ENCODE measurements at regions not wholly inside any gene's neighbourhood (a gene's known extent, or its start where the extent isn't known, plus 50 kb on each side); places are given as distances from the start of the nearest gene placed in this dataset.
A peak's percentile ranks its signal among the peaks of the same experiment; 100 is the strongest.
"Not testable (repeated sequence)": the region's sequence is repeated elsewhere in the genome, so short reads cannot be mapped to it uniquely, and the experiment has no call there.

DNA sequence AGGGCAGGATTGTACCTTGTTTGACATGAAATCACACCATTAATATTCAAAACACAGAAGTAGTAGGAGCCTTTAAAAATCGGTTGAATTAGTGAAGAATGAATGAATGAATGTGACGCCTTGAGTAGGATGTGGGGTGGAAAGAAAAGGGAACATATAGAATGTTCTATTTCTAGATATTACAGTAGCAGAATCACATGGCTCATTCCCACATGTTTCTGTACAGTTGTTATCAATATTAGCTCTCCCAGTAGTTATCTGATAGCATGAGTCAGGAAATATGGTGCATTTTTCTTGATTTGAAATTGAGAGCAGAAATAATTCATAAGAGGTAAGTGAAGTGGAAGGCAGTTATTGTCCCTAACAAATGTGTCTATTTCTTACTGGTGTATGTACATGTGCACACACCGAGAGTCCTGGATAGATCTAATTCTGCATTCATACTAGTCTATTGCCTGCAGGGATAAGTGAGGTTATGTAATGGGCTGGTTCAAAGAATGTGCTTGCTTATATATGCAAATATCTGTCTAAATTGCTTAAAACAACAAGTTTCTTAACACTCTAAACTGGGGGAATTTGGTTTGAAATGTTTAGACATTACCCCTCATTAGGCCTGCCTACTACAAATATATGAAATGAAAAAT is 245.4 kb downstream of the EFCAB11 start:
- Histone ChIP-seq H3K4me1 (ENCODE audit: insufficient read depth, low read length) (no peaks in the 10 kb centered on the region), H3K9ac (ENCODE audit: low read depth, low read length) (no peak overlapping the region), H3K9me3 (ENCODE audit: control insufficient read depth, insufficient read depth, low read length) (peaks cover 9% of the 10 kb centered on the region; the same call in 1 of the 2 replicates), H3K36me3 (ENCODE audit: insufficient read depth, low read length) (no peaks in the 10 kb centered on the region)

DNA sequence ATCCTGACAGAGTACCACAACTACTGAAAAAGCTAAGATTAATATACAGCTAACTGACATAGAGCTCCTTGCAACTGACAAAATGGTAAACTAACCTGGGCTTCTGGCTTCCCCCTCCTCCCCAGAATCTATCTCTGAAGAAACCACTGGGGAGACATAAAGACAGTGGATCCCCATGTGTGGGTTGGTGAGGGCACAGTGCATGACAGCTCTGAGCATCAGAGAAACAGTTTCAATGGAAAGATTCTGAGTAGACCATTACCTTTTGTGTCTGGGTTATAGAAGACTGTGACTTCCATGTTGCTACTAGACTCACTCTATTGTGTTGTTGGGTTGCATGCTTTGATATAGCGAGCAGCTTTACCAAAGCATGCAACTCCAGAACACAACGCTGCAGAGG is 247.4 kb downstream of the EFCAB11 start:
- H3K4me1 ChIP-seq (ENCODE audit: insufficient read depth, low read length) = peaks cover 3% of the 10 kb centered on the region; the same call in 1 of the 2 replicates
- peaks cover 6% of the 10 kb centered on the region; the same call in 1 of the 2 replicates for H3K9me3 ChIP-seq (ENCODE audit: control insufficient read depth, insufficient read depth, low read length)
- no peaks in the 10 kb centered on the region for H3K36me3 ChIP-seq (ENCODE audit: insufficient read depth, low read length)
- no peak overlapping the region for H3K9ac ChIP-seq (ENCODE audit: low read depth, low read length)

DNA sequence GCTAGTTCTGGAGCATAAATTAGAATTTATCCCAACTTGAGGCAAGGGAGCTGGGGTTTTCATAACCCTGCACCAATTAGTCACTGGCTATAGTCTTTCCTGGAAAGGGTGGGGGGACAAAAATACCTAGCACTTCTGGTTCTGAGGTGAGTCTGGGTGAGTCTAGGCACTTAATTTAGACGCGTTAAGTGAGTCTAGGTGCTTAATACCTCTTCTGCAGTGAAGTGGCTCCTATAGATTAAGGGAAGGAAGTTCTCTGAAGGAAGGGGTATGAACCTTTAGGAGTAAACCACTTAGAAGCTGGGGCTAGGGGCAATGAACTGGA is 251.7 kb downstream of the EFCAB11 start:
- Histone ChIP-seq H3K9me3 (ENCODE audit: control insufficient read depth, insufficient read depth, low read length) (peaks cover 7% of the 10 kb centered on the region; the same call in 1 of the 2 replicates), H3K4me1 (ENCODE audit: insufficient read depth, low read length) (peaks cover 7% of the 10 kb centered on the region; the same call in 1 of the 2 replicates), H3K36me3 (ENCODE audit: insufficient read depth, low read length) (no peaks in the 10 kb centered on the region), H3K9ac (ENCODE audit: low read depth, low read length) (no peak overlapping the region)

DNA sequence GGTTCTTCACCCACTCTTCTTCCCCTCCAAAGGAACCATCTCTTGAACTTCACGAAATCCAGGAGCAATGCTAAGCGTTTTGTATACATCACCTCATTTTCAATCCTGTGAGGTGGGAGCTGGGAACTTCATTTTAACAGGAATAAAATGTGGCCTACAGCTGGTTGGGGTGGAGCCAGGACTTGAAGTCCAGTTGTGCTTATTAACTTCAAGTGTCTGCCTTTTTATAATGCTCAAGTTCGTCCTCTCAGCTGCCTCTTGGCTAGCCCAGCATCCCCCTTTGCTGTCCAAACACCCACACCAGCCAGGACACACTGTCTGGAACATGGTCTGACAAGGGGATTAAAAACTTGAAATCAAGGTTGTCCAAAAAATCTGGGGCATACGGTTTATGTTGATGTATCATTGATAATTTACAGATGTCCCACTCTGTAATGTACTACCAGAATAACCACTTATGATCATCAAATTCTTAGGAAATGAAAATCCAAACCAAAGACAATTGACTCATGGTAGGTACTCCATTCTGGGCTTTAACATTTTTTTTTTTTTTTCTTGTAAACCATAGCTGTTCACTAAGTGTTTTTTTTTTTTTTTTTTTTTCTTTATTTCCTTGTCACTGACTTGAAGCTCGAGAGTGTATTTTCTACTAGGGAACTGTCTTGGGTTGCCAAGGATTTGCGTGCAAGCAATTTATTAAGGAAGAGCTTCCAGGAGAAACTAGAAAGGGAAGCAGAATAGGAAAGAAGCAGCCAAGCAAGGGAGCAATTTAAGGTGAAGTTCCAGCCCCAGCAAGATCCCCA is 252.3 kb downstream of the EFCAB11 start:
- Histone ChIP-seq H3K4me1 (ENCODE audit: insufficient read depth, low read length) (peaks cover 7% of the 10 kb centered on the region; the same call in 1 of the 2 replicates), H3K36me3 (ENCODE audit: insufficient read depth, low read length) (no peaks in the 10 kb centered on the region), H3K9me3 (ENCODE audit: control insufficient read depth, insufficient read depth, low read length) (peaks cover 7% of the 10 kb centered on the region; the same call in 1 of the 2 replicates), H3K9ac (ENCODE audit: low read depth, low read length) (peak overlapping the region; percentile 53)

DNA sequence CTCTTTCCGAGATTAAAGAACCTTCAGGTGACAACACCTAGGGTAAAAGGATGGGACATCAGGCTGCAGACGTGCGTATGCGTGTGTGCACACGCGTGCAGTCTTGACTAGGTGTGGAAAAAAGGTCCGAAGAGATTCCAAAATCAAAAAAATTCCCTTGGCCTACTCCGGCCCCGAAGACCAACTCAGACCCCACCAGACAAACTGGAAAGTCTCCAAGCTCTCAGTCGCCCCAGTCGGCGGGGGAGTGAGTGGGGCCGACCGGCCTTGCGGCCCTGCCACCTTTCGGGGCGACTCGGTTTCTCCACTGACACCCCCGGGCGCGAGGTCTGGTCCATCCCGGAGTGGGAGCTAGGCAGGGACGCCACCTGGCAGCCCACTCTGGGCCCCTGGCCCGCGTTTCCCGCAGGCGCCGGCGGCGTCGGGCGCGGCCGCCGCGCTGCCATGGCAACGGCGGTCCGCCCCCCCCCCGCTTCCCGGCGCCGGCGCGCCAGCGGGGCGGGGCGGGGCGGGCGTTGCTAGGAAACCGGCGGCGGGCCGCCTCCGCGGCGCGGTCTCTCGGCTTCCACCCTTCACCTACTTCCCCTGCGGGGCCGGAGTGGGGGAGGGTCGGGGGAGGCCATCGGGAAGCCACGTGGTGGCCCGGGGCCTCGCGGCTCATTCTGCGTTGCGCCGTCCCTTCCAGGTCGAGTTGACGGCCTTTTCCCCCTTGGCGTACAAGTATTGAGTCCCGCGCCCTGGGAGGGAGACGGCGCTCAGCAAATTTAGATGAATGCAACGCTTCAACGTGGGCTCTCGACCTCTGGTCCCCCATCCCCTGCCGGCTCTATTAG is 253.1 kb downstream of the EFCAB11 start:
- H3K9me3 ChIP-seq (ENCODE audit: control insufficient read depth, insufficient read depth, low read length) = peaks cover 7% of the 10 kb centered on the region; the same call in 1 of the 2 replicates
- H3K36me3 ChIP-seq (ENCODE audit: insufficient read depth, low read length) = no peaks in the 10 kb centered on the region
- peak overlapping the region; percentile 60 for H3K9ac ChIP-seq (ENCODE audit: low read depth, low read length)
- peaks cover 7% of the 10 kb centered on the region; the same call in 1 of the 2 replicates for H3K4me1 ChIP-seq (ENCODE audit: insufficient read depth, low read length)

GRCh38 chr14:89700801-89701200 is 253.7 kb downstream of the EFCAB11 start:
- H3K36me3 ChIP-seq (ENCODE audit: insufficient read depth, low read length) = no peaks in the 10 kb centered on the region
- peaks cover 7% of the 10 kb centered on the region; the same call in 1 of the 2 replicates for H3K4me1 ChIP-seq (ENCODE audit: insufficient read depth, low read length)
- H3K9ac ChIP-seq (ENCODE audit: low read depth, low read length) = peak overlapping the region; percentile 60; the same call in 1 of the 2 replicates
- peaks cover 7% of the 10 kb centered on the region; the same call in 1 of the 2 replicates for H3K9me3 ChIP-seq (ENCODE audit: control insufficient read depth, insufficient read depth, low read length)

DNA sequence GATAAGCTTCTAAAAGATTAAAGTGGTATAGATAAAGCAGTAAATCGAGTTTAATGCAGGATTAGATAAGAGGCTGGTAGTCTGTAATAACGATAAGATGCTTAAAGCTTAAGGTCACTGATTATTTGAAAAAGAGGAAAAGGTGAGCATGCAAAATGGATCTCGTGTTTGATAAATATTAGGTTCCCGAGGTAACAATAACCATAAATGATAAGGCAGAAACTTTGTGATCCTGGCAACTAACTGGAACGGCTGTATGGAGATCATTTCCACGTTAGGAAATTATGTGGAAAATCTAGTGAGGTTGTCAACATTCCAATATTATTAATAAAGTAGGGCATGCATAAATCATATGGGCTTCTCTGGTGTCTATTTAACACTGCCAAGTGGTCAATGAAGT is 255.5 kb downstream of the EFCAB11 start:
- peaks cover 7% of the 10 kb centered on the region; the same call in 1 of the 2 replicates for H3K9me3 ChIP-seq (ENCODE audit: control insufficient read depth, insufficient read depth, low read length)
- peaks cover 7% of the 10 kb centered on the region; the same call in 1 of the 2 replicates for H3K4me1 ChIP-seq (ENCODE audit: insufficient read depth, low read length)
- no peaks in the 10 kb centered on the region for H3K36me3 ChIP-seq (ENCODE audit: insufficient read depth, low read length)
- H3K9ac ChIP-seq (ENCODE audit: low read depth, low read length) = no peak overlapping the region

- H3K36me3 ChIP-seq (ENCODE audit: insufficient read depth, low read length) = no peaks in the 10 kb centered on the region
- peaks cover 7% of the 10 kb centered on the region; the same call in 1 of the 2 replicates for H3K4me1 ChIP-seq (ENCODE audit: insufficient read depth, low read length)
- peaks cover 4% of the 10 kb centered on the region; the same call in 1 of the 2 replicates for H3K9me3 ChIP-seq (ENCODE audit: control insufficient read depth, insufficient read depth, low read length)
- no peak overlapping the region for H3K9ac ChIP-seq (ENCODE audit: low read depth, low read length)
These were observed 257.1 kb downstream of the EFCAB11 start for GRCh38 chr14:89697281-89698060.

GRCh38 chr14:89695846-89696245 is 258.7 kb downstream of the EFCAB11 start:
- Histone ChIP-seq H3K4me1 (ENCODE audit: insufficient read depth, low read length) (no peaks in the 10 kb centered on the region), H3K9ac (ENCODE audit: low read depth, low read length) (no peak overlapping the region), H3K36me3 (ENCODE audit: insufficient read depth, low read length) (no peaks in the 10 kb centered on the region), H3K9me3 (ENCODE audit: control insufficient read depth, insufficient read depth, low read length) (peaks cover 4% of the 10 kb centered on the region; the same call in 1 of the 2 replicates)

GRCh38 chr14:89690139-89690538 is 264.4 kb downstream of the EFCAB11 start:
- no peaks in the 10 kb centered on the region for H3K36me3 ChIP-seq (ENCODE audit: insufficient read depth, low read length)

GRCh38 chr14:89689711-89690110 is 264.8 kb downstream of the EFCAB11 start:
- H3K36me3 ChIP-seq (ENCODE audit: insufficient read depth, low read length); H3K9ac ChIP-seq (ENCODE audit: low read depth, low read length); H3K4me1 ChIP-seq (ENCODE audit: insufficient read depth, low read length); H3K9me3 ChIP-seq (ENCODE audit: control insufficient read depth, insufficient read depth, low read length): not testable (repeated sequence)

More at GRCh38 chr14:89690139-89690538, 264.4 kb downstream of the EFCAB11 start:
- Histone ChIP-seq H3K4me1 (ENCODE audit: insufficient read depth, low read length) (no peaks in the 10 kb centered on the region), H3K9ac (ENCODE audit: low read depth, low read length) (no peak overlapping the region), H3K9me3 (ENCODE audit: control insufficient read depth, insufficient read depth, low read length) (no peaks in the 10 kb centered on the region)

DNA sequence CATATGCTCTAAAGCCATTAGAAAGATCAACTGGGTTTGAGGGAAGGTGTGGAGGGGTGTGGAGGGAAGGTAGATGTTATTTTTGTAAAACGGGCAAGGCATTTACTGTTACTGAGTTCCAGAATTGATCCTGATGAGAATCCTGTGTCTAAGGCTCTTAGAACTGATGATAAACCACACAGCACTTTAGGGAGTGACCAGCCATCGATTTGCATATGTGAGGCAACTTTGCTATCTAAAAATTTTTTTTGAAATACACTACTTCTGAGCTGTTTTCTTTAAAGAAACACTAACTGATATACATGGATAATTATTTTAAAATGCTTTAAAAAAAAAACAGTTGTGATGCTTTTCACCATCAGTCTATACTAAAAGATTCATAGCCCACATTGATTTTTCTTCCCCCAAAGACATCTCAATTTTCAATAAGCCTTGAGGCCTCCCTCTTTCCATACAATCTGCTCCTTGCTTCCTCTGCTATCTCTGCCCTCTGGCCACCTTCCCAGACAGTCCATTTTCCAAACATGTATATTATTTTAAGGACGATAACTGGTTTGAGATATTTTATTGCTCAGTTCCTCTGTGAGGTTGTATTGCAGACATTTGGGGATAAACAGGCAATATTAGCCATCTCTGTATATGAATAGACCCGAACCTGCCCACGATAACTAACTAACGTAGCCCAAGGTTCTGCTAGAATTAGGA is 265.9 kb downstream of the EFCAB11 start:
- H3K36me3 ChIP-seq (ENCODE audit: insufficient read depth, low read length) = no peaks in the 10 kb centered on the region
- no peaks in the 10 kb centered on the region for H3K4me1 ChIP-seq (ENCODE audit: insufficient read depth, low read length)
- no peak overlapping the region for H3K9ac ChIP-seq (ENCODE audit: low read depth, low read length)
- no peaks in the 10 kb centered on the region; the same call in 1 of the 2 replicates for H3K9me3 ChIP-seq (ENCODE audit: control insufficient read depth, insufficient read depth, low read length)

- not testable (repeated sequence) for H3K36me3 ChIP-seq (ENCODE audit: insufficient read depth, low read length); H3K9me3 ChIP-seq (ENCODE audit: control insufficient read depth, insufficient read depth, low read length); H3K9ac ChIP-seq (ENCODE audit: low read depth, low read length); H3K4me1 ChIP-seq (ENCODE audit: insufficient read depth, low read length)
These were observed 267.4 kb downstream of the EFCAB11 start for GRCh38 chr14:89687129-89687528.
